Glomerular visceral epithelial cell (primary cell): ENCODE measurements at regions not wholly inside any gene's neighbourhood (a gene's known extent, or its start where the extent isn't known, plus 50 kb on each side); places are given as distances from the start of the nearest gene placed in this dataset.
"Not testable (repeated sequence)": the region's sequence is repeated elsewhere in the genome, so short reads cannot be mapped to it uniquely, and the experiment has no call there.

Experiments used
- DNase-seq: peaks from one replicate; pipeline ENCODE4 v3.0.0-alpha.2; 2016; ENCODE audit errors: extremely low spot score

DNA sequence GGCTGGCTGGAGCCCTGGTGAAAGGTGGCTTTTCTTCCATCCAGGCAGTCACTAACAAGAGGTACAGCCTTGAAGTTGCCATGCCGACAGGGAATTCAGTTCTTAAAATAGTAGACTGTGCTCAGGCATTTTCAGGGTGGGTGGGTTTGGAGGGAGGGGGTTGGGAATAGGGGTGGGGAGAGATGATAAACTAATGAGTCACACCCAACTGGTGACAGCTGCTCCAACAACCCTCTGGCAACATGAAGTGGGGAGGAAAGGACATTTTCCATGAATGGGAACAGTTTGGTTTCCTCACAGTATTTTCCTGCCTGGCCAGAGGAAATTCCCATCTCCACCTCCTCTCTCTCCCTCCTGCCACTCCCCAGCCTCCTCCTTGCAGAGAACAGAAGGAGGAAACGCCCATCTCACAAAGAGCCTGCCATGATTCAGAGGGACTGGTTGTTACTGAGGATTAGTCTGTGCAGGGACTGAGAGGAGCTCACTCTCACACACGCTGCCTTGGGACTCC lies 113.0 kb upstream of the SLC1A4 start:
- DNase-seq, result peak; percentile 71

DNA sequence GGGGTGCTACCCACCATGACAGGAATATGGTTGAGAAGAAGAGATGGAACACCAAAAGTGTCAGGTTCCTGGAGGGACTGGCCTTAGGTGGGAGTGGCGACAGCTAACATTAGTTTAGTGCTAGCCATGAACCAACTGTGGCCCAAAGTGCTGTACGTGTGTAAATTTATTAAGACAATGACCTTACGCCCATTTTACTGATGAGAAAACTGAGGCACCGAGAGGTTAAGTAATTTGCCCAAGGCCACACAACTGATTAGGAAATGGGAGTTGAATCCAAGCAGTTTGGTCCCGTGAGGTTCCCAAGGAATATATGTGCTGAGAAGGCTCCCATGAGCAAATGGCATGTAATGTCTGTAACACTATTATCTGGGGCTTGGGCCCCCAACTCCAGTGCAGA lies 109.5 kb upstream of the SLC1A4 start:
- no peak for DNase-seq

GRCh38 chr2:64880193-64880951 lies 108.8 kb upstream of the SLC1A4 start:
- no peak for DNase-seq

GRCh38 chr2:64881037-64881492 lies 108.1 kb upstream of the SLC1A4 start:
- DNase-seq, result no peak

DNA sequence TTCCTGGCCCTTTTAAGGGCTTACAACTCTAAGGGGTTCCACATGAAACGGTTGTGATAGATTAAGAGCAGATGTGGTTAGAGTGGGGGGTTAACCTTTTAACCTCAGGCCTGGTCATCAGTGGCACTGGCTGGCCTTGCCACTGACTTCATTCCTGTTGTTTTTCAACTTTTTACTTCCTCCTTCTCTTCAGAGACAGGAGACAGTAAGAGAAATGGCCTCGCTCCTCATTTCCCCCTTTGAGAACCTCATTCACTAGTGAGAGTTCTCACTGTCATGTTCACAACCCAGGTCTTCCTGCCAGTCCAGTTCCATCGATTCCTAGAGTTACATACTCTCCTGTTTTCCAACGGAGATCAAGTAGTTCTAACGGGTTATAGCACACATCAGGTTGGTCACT lies 101.6 kb upstream of the SLC1A4 start:
- peak; percentile 8 for DNase-seq

GRCh38 chr2:64888591-64889309 lies 100.4 kb upstream of the SLC1A4 start:
- peak; percentile 58 for DNase-seq

DNA sequence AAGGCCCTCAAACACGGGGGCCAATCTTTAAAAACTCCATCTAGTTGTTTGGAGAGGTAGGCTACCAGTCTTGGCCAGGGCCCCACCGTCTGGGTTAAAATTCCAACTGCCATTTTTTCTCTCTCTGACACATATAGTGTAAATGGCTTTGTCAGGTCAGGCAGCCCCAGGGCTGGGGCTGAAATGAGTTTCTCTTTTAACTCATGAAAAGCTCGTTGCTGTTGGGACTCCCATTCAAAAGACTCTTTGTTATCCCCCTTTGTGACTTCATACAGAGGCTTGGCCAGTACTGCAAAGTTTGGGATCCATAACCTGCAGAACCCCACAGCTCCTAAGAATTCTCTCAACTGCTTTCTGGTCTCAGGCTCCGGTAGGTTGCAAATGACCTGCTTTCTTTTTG lies 99.4 kb upstream of the SLC1A4 start:
- DNase-seq, result no peak

DNA sequence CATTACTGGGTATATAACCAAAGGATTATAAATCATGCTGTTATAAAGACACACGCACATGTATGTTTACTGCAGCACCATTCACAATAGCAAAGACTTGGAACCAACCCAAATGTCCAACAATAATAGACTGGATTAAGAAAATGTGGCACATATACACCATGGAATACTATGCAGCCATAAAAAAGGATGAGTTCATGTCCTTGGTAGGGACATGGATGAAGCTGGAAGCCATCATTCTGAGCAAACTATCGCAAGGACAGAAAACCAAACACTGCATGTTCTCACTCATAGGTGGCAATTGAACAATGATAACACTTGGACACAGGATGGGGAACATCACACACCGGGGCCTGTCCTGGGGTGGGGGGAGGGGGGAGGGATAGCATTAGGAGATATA lies 92.6 kb upstream of the SLC1A4 start:
- DNase-seq, result not testable (repeated sequence)

DNA sequence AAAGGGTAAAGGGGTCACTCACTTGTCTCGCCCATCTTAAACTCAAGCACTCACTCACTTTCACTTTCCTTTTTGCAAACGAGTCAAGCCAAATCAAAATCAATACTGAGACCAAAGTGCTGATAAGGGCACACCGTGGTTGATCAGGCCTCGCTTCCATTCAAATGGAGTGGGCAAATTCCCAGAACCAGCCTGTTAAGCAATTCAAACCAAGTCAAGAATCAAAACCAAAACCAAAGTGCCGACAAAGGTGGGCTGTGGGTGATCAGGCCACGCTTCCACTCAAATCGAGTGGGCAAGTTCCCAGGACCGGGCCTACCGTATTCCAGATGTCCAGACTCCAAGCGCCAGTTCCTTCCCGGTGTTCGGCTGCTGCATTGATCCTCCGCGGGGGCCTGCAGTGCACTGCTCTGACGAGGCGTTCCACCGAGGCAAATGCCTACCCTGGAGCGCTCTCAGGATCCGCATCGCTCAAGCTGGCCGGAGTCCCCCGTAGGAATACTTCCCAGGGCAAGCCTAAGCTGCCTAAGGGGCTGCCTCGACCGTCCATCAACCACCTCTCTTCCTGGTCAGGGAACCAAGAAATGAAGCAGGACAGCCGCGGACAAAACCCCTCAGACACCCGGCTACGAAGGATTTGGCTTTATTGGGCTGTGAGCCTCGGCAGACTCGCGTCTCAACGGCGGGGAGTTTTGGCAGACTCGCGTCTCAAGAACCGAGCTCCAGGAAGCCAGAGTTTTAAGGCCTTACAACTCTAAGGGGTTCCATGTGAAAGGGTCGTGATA lies 89.9 kb upstream of the SLC1A4 start:
- no peak for DNase-seq

- not testable (repeated sequence) for DNase-seq
These were observed 89.3 kb upstream of the SLC1A4 start for GRCh38 chr2:64899876-64900275.

DNA sequence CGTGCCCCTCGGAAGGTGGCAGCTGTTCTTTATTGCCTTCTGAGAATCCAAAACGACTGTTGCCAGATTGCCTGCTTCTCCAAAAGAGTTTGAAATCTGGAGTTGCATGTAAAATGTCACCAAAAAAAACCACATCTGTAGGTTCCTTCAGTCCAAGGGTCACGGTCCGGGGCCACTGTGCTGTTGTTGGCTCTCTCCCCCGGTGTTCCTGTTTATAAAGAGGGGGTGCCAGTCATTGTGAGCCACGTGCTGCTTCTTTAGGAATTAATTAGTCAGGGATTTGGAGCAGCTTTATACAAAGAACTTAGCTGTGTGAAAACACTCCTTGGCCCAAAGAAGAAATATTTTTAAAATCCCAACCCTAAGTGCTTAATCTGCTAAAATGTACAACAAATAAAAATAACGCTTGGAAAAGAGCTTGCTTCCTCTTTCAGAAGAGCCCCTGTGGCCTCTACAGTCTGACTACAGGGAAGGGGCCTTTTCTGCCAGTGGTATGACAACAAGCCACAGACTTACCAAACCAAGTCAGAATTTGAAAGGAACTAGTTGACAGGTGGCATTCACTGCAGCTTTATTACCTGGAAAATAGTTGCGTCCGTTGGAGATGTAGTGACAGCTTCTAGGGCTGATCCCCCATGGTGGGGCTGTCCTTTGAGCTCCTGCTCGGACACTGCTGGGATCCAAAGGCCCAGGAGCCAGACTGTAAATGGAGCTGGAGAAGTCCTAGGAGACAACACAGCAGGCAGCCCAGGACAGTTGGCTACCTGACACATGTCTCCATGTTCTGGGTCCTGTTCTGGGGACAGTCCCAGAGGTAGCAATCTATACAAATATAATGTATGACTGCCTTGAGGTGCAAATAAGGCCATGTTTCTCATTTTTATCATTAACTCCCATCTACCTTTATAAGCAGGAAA lies 84.5 kb upstream of the SLC1A4 start:
- no peak for DNase-seq

DNA sequence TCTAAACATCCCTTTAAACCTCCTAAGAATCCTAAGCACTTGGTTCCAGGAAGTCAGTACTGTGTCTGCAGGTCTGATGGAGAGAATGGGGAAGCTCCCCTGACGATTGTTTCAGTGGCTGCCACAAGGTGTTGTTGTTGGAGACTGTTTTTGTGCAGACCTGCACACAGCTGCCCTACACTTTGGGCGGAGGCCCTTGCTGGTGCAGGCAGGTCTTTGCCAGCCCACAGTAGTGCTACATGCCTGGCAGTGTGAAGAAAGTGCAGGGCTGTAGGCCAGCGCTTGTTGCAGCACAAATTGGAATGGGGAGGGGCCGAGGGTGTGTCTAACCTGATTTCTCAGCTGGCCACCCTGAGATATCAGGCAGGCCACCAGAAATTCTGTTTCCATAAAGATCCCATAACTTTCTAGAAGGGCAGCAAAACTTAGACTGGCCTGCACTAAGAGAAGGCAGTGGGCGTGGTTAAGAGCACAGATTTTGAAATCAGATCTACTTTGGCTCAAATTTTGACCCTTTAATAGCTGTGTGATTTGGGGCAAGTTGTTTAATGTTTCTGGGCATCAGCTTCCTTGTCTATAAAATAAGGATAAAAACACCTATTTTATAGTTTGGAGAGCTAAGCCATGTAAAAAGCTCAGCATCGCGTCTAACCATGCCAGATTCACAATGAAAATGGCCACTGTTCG lies 83.7 kb upstream of the SLC1A4 start:
- DNase-seq, result no peak

DNA sequence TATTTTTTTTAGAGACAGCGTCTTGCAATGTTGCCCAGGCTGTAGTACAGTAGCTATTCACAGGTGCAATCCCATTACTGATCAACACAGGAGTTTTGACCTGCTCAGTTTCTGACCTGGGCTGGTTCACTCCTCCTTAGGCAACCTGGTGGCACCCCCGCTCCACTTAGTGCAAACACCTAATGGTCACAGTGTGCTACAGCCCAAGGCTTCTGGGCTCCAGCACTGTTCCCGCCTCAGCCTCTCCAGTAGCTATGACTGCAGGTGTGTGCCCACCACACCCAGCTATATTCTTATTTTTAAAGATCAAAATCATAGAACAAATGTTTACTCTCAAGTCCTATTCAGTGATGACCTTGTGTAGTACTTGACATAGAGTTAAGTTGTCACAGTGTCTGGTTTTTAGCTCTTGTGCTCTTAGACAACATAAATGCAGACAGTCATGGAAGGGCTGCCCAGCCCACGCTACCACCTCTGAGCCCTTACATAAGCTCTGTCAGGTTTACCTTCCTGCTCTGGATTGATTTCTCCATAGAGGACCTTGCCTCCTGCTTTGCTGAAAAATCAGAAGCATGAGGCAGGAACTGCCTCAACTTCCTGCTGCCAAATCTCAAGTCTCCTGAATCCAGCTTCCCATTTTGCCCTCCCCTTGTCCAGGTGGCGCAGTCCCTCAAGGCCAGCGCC lies 82.2 kb upstream of the SLC1A4 start:
- DNase-seq, result no peak

DNA sequence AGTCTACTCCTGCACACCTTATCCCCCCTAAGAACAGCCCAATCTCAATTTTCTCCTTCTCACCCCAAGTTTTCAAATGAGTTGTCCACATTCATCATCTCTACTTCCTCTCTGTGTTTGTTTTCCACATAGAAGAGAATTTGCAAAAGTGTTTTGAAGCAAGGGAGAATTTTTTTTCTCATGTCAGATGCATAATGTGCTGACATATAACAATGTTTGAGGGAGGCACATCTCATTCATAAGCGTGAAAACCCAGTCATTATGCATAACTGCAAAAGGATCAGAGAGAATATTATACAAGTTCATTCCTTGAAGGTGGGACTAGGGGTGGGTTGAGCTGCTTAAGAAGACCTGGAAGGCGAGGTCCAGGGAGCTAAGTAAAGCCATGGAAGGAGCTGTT lies 80.8 kb upstream of the SLC1A4 start:
- no peak for DNase-seq

DNA sequence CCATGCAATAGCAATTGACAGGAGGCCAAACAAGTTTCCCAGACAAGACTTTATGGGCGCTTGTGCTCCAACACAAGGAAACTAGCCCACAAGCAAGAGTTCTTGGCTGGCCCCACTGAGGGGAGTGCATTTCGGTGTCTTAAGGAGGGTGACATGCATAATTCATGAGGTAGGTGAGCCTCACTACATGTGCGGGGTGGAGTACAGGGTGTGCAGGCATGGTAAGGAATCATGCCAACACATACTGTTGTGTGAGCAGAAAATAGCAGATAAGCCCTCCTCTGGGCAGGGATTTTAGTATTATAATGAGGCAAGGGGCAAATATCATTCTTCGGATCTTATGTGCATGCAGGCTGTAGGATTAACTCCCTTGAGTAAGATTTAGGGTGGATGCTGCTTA lies 78.7 kb upstream of the SLC1A4 start:
- DNase-seq, result no peak

GRCh38 chr2:64910972-64911433 lies 78.2 kb upstream of the SLC1A4 start:
- DNase-seq, result no peak

- no peak for DNase-seq
These were observed 75.8 kb upstream of the SLC1A4 start for GRCh38 chr2:64913357-64913869.

DNA sequence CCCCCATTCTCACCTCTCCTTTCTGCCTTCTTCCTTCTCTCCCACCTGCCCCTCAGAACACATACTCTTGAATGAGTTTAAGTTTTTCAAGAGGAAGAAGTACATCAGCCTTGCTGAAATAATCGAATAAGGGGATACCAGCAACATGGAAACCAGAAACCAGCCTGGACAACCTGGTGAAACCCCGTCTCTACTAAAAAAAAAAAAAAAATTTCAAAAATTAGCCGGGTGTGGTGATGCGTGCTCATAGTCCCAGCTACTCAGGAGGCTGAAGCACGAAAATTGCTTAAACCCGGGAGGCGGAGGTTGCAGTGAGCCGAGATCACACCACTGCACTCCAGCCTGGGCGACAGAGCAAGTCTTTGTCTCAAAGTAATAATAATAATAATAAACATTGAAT lies 75.0 kb upstream of the SLC1A4 start:
- no peak for DNase-seq

DNA sequence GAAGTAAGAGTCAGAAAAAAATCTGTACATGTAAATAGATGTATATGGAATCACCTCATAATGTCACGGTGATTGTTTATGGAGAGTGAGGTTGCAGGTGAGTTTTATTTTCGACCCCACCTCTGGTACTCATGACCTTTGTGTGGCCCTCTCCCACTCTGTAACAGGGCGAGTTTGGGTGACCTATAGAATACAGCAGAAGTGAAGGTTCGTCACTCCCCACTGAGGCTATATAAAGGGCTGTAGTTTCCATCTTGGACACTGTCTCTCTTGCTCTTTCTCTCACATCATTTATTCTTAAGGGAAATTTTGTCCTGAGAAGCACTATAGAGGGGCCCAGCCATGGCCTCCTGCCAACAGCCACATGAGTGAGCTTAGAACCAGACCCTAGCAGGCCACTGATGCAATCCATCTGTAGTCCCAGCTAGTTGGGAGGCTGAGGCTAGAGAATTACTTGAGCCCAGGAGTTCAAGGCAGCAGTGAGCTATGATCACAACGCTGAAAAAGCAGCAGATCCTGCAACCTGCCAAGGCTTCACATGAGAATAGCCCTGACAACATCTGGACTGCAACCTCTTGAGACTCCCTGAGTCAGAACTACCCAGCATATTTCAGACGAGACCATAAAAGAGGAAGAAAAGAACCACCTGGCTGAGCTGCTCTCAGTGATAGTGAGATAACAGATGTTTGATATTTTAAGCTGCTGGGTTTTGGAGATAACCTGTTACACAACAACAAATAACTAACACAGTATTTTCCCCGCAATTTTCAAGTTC lies 74.3 kb upstream of the SLC1A4 start:
- no peak for DNase-seq
